AG04450 (cell line): ENCODE measurements at regions not wholly inside any gene's neighbourhood (a gene's known extent, or its start where the extent isn't known, plus 50 kb on each side); places are given as distances from the start of the nearest gene placed in this dataset.

ENCODE experiments used
- CTCF ChIA-PET: fragments of 300-600, 350-600 bp; formaldehyde crosslinking; extraction: SDS; loops from one replicate; lab custom pipeline; 2022; ENCODE audit warnings: antibody characterized with exemption, inconsistent platforms; lab: Charles Lee
- POLR2A ChIA-PET: fragments of 350-600 bp; formaldehyde crosslinking; extraction: SDS; loops from one replicate; lab custom pipeline; 2021; ENCODE audit warnings: antibody characterized with exemption, inconsistent platforms; lab: Yijun Ruan, JAX
- DNase-seq: peaks from one replicate; pipeline ENCODE4 v3.0.0-alpha.2; 2011; ENCODE audit warnings: low read depth, low spot score
- H3K27ac ChIP-seq: one replicate; pipeline ENCODE4 v1.5.1; 2012; ENCODE audit warnings: low read depth, low read length, control low read depth
- H3K27me3 ChIP-seq: one replicate; pipeline ENCODE4 v1.6.0; 2012; ENCODE audit warnings: low read length; ENCODE audit not compliant: control insufficient read depth, insufficient read depth
- H3K4me3 ChIP-seq: 2 replicates; pipeline ENCODE4 v1.5.1; 2011; ENCODE audit warnings: mild to moderate bottlenecking, low read depth, low read length, control low read depth
- H3K9me3 ChIP-seq: 2 replicates; pipeline ENCODE4 v1.5.1; 2012; ENCODE audit warnings: low read length; ENCODE audit not compliant: control insufficient read depth, insufficient read depth
- CTCF ChIP-seq: IDR thresholded peaks from 2 replicates; pipeline ENCODE4 v1.5.1; 2011; ENCODE audit warnings: low read depth, low read length, control low read depth, inconsistent platforms

GRCh38 chr9:113781381-113781780 is 94.7 kb upstream of the ZNF618 start:
- Histone ChIP-seq H3K27ac (no peak overlapping the region), H3K27me3 (peaks cover 49% of the 10 kb centered on the region), H3K9me3 (no peaks in the 10 kb centered on the region), H3K4me3 (no peak overlapping the region)
- ChIA-PET CTCF (no interaction called here), POLR2A (no interaction called here)
- no peak for TF ChIP-seq CTCF
- DNase-seq, result no peak

- ChIA-PET POLR2A (no interaction called here), CTCF (no interaction called here)
- H3K4me3 ChIP-seq, result no peak overlapping the region
- TF ChIP-seq CTCF, result no peak
- DNase-seq, result no peak
- peaks cover 47% of the 10 kb centered on the region for H3K27me3 ChIP-seq
- no peak overlapping the region for H3K27ac ChIP-seq
- H3K9me3 ChIP-seq, result no peaks in the 10 kb centered on the region
These were observed 94.2 kb upstream of the ZNF618 start for GRCh38 chr9:113781896-113782295.

GRCh38 chr9:113783475-113783874 is 92.6 kb upstream of the ZNF618 start:
- ChIA-PET POLR2A (no interaction called here), CTCF (no interaction called here)
- no peak for TF ChIP-seq CTCF
- no peak for DNase-seq
- H3K27ac ChIP-seq, result no peak overlapping the region
- no peak overlapping the region for H3K4me3 ChIP-seq
- peaks cover 59% of the 10 kb centered on the region for H3K27me3 ChIP-seq
- no peaks in the 10 kb centered on the region for H3K9me3 ChIP-seq

- H3K9me3 ChIP-seq, result no peaks in the 10 kb centered on the region
- CTCF ChIA-PET, result interaction anchor here (1.4 kb wide), 1 partner anchor 22 kb away, joined by 3 read pairs; no protein-coding TSS in a partner anchor
- no peak overlapping the region for H3K4me3 ChIP-seq
- H3K27me3 ChIP-seq, result peaks cover 59% of the 10 kb centered on the region
- POLR2A ChIA-PET, result no interaction called here
- H3K27ac ChIP-seq, result no peak overlapping the region
- no peak for DNase-seq
- TF ChIP-seq CTCF, result no peak
These were observed 90.8 kb upstream of the ZNF618 start for GRCh38 chr9:113785334-113785733.

- TF ChIP-seq CTCF, result no peak
- CTCF ChIA-PET, result interaction anchor here (1.4 kb wide), 1 partner anchor 21 kb away, joined by 3 read pairs; no protein-coding TSS in a partner anchor
- peaks cover 60% of the 10 kb centered on the region for H3K27me3 ChIP-seq
- POLR2A ChIA-PET, result no interaction called here
- no peak for DNase-seq
- no peak overlapping the region for H3K27ac ChIP-seq
- no peak overlapping the region for H3K4me3 ChIP-seq
- no peaks in the 10 kb centered on the region for H3K9me3 ChIP-seq
These were observed 90.0 kb upstream of the ZNF618 start for GRCh38 chr9:113786071-113786470.
